SK-N-MC (cell line): ENCODE measurements at regions not wholly inside any gene's neighbourhood (a gene's known extent, or its start where the extent isn't known, plus 50 kb on each side); places are given as distances from the start of the nearest gene placed in this dataset.

ENCODE experiments used
- EZH2 ChIP-seq: fragments of 200-600 bp; sonication (generic); IDR thresholded peaks from one replicate; pipeline ENCODE4 v1.6.1; 2017; ENCODE audit warnings: antibody characterized with exemption
- FOXP2 ChIP-seq: optimal IDR thresholded peaks from 2 replicates; pipeline ENCODE3; 2011; ENCODE audit warnings: mild to moderate bottlenecking, moderate library complexity; ENCODE audit not compliant: insufficient read depth; ENCODE audit errors: extremely low read length, control extremely low read depth
- POLR2AphosphoS5 ChIP-seq: IDR thresholded peaks from 2 replicates; pipeline ENCODE4 v1.6.1; 2012; ENCODE audit warnings: mild to moderate bottlenecking, low read depth, low read length, borderline replicate concordance

- TF ChIP-seq EZH2 (no peak), POLR2AphosphoS5 (no peak), FOXP2 (no peak)
Observed at GRCh38 chr12:131357920-131358319, 353.0 kb upstream of the SFSWAP start.
